Activated CD4-positive, alpha-beta T cell treated with anti-CD3 and anti-CD28 coated beads, Interleukin-2, amount 50 U/mL, for 4 hours (primary cell): ENCODE measurements at regions not wholly inside any gene's neighbourhood (a gene's known extent, or its start where the extent isn't known, plus 50 kb on each side); places are given as distances from the start of the nearest gene placed in this dataset.

Source experiments
- DNase-seq, 2 experiments: peaks; one replicate each; pipeline ENCODE4 v3.0.0-alpha.2; 2020

DNA sequence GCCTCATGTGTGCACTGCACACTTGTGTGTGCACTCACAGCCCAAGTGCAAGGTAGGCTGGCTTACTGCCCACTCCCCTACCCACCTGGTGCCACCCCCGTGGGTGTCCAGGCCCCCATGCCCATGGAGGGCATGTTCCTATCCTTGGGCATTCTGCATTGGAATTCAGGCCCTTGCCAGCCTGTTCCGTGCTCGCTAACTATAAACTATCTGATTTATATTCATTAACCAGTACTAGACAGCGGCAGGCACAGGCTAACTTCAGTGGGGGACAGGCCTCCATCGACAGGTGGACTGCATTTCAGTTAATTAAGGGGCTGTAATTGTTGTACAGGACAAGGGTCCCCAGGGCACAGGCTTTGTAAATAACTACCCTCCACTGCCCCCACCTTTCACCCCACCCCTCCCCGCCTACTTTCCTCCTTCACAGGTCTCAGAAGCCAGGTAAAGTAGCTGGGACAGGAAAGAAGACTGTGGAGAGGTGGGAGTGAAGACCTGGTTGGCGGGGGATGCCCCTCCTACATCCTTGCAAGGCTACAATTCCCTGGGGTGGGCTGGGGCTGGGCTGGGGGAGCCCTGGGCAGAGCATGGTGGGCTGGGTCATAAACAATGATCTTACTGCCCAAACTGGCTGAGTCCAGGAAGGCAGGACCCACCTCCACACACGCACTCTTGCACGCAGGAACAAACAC is 119.0 kb upstream of the LHX1 start:
- DNase-seq: no peak

DNA sequence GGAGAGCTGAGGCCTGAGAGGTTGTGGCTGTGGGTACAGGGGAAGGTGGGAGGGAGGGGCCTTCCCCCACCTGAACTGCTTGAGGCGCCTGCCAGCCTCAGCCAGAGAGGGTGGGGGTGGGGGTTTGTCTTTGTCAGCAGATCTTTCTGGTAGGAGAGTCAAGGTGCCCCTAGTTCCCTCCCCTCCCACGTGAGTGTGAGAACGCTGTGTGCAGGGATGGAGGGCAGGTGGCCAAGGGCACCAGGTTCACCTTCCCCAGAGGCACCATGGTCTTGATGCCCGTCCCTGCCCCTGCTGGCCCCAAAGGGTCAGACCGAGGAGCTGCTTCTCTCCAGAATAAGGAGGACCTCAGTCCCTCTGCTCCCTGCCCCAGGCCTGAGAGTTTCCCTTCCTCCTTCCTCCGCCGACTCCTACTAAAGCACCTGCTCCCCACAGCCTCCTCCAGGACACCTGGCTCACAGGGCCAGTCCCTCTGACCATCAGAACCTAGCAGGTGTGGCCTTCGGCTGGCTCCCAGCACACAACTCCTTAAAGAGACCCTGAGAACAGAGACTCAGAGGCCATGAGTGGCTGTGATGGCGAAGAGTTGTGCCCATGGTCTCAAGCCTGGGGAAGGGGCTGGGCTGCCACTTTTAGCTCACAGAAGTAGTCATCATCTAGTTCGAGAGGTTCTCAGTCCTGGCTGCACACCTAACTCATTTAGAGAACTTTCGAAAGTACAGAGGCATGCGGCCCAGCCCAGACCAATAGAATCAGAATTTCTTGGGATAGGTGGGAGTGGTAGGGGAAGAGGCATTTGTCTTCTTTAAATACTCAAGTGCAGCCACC is 113.2 kb upstream of the LHX1 start:
- DNase-seq: no peak

DNA sequence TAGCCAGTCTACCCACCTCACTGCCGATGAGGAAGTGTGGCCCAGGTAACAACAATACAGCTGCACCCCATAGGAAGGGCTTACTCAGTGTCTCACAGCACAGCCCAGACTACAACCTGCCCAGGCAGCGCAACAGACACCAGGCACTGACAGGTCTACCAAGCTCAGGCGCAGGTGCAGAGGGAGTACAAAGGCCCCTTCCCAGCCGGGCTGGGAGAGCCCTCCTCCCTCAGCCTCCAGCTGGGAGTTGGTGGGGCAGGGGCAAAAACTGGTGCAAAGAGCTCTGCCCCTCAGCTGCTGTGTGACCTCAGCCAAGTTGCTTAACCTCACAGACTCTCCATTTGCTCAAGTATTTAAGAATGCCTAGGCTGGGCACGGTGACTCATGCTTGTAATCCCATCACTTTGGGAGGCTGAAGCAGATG is 112.6 kb upstream of the LHX1 start:
- DNase-seq: no peak

DNA sequence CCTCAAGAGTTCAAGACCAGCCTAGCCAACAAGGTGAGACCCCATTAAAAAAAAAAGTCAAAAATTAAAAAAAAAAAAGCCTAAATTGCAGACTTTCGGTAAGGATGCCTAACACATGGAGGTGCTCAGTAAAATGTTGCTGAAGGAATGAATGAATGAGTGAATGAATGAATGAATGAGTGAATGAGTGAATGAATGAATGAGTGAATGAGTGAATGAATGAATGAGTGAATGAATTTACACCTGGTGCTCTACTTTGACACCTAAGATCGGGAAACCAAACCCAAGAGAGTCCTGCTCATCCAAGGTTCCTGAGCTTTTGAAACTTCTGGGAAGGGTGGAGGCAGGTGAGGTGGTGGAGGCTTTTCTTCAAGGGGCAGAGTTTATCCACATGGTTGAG is 112.2 kb upstream of the LHX1 start:
- no peak for DNase-seq

DNA sequence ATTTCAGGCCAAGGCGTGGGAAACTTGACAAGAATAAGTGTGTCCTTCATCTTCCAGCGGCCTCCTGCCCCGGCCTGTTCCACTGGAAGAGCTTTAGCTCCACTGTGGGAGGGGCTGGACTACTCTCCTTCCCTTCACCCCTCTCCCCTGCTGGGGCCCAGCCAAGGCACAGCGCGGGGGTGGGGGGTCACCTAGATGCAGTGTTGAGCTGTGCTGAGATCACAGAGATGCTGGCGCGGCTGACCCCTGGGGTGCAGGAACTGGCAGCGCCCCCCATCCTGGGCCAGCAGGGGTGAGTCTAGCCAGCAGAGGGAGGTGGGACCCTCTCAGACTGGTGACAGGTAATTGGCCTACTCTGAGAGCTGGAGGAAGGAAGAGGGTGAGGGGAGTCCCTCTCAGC is 111.8 kb upstream of the LHX1 start:
- DNase-seq: no peak

DNA sequence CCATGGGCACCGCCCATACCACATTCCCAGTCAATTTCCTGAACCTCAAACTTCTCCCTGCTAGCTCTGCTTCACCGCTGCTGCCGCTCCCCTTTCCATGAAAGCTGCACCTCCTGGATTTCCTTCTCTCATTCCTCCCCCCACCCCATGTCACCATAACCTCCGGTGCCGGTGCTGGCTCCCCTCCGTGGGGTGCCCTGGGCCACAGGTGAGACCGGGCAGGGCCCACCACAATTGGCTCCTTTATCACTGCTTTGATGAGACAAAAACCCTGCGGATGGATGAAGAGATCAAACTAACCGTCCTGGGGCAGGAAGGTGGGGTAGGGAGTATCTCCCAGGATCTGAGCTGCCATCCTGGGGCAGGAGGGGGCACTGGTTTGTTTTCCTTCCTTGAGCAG is 111.3 kb upstream of the LHX1 start:
- no peak for DNase-seq

DNA sequence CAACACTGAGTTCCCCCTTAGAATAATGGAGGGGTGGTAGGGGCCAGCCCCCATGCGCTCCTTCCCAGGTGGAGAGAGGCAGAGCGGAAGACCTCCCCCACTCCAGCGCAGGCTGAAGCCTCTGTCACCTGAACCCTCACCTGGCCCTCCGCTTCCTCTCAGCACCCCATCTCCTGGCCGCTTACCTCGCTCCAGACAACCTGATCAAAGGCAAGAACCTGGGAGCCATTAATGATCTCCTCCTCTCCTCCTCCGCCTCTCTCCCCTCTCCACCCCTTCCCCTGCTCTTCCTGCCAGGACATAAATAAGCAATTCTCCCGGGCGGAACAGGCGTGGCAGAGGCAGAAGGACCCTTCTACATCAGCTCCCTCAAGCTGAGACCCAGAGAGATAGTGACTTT is 110.2 kb upstream of the LHX1 start:
- DNase-seq: no peak

DNA sequence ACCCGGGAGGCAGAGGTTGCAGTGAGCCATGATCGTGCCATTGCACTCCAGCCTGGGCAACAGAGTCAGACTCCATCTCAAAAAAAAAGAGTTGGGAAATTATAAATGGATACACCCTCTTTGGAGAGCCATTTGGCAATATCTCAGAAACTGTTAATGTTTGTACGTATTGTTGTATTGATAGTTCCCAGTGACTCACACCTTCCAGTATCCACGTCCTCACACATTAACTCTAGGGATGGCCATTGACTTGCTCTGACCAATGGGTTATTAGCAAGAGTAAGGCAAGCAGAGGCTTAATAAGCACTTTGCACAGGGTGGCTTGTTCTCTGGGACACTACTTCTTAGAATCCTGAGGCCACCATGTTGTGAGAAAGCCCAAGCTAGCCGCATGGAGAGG is 107.6 kb upstream of the LHX1 start:
- no peak for DNase-seq

DNA sequence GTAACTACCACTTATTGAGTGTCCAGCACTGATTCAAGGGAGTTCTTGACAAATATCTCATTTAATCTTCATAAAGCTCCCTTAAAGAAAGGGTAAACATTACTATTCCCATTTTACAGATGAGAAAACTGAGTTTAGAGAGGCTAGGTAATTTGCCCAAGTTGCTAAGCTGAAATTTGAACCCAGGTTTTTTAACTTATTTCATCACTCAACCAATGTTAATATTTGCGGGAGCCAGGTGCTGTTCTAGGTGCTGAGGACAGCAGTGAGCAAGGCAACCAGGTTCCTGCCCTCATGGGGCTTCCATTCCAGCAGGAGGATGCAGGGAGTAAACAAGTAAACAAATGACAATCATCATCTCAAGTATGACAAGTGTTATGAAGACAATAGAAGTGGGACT is 104.0 kb upstream of the LHX1 start:
- DNase-seq: no peak

DNA sequence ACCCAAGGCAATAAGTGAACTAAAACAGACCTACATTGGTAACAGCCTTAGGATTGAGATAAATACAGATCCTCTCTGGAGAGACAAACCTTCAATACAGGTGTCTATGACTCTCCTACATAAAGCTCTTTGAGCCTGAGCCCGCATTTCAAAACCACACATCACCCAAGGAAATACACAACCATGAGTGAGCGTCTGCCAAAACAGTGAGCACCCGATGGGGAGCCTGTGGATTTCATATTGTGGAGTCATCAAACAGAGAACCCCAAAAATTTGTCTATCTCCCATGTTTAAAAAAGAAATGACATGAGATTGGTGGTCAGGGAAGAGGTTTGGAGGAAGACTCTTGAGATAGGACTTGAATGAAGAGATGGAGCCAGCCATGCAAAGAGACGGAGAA is 102.2 kb upstream of the LHX1 start:
- DNase-seq: no peak

DNA sequence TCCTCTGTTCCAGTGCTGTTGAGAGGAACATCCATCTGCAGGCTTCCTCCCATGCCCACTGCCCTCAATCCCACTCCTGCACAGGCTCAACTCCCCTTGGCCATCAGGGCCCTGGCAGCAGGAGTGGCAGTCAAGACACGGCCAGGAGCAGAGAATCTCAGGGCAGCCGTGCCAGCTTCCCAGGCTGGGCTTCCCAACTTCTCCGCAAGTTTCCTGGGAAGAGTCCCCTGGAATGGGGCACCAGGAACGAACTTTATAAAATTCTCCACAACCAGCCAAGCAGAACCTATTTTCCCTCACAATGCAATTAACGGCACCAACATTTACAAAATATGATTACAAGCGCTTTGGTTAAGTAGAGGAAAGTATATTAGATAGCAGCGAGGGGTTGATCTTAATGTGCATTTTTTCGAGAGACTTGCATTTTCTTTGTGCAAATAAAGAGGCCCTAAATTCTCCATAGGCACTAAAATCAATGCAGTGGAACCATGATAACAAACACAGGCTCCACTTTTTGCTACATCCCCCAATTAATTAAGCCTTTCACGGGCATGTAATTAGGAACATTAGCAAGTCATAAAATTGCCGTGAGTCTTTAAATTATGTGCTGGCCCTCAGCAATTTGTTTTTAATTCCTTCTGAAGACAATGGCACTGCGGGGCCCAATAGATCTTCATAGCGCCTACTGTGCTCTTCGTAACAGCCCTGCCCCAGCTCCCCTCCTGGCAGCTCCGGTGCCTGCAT is 99.9 kb upstream of the LHX1 start:
- no peak for DNase-seq

DNA sequence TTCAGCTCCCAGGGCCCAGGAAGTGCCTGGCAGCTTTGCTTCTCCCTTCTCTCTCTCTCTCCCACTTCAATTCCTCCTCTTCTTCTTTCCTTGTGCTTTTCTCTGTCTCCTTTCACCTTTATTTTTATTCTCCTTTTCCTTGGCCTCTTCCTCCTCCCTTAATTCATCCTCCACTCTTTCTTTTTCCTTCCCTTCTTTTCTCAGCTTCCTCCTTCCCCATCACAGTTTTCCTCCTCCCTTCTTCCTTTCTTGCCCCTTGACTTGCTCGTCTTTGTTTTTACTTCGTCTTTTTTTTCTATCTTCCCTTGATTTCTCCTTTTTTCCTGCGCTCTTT is 99.4 kb upstream of the LHX1 start:
- DNase-seq: no peak

DNA sequence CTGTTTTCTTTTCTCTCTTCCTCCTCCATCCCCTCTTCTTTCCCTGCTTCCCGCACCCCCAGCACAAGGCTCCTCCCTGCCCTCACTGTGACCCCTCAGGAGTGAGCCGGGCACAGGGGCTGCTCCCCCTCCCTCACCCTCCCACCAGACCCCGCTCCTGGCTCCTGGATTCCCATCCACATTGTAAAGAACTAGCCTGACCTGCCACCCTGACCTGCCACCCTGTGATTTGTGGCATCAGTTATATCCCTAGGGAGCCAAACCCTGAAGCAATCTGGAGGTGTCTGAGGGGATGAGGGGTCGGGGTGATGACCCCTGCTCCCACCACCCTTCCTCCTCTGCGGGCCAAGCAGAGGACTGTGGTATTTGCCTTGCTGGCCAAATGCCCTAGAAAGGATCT is 98.0 kb upstream of the LHX1 start:
- no peak for DNase-seq

DNA sequence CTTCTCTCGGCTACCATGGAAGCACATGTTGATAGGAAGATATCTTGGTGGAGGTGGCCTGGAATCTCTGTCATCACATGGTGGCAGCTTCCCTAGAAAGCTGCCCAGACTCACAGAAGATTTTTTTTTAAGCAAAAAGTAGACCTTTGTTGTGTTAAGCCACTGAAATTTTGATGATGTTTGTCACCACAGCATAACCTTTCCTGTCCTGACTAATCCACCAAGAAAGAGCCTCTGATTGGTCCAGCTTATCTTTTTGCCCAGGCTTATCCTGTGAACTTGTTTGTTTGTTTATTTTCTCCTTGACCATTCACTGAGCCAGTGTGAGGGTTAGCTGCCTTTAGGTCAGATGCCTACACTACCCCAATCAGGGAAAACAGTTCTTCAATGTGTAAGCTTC is 96.5 kb upstream of the LHX1 start:
- no peak for DNase-seq

DNA sequence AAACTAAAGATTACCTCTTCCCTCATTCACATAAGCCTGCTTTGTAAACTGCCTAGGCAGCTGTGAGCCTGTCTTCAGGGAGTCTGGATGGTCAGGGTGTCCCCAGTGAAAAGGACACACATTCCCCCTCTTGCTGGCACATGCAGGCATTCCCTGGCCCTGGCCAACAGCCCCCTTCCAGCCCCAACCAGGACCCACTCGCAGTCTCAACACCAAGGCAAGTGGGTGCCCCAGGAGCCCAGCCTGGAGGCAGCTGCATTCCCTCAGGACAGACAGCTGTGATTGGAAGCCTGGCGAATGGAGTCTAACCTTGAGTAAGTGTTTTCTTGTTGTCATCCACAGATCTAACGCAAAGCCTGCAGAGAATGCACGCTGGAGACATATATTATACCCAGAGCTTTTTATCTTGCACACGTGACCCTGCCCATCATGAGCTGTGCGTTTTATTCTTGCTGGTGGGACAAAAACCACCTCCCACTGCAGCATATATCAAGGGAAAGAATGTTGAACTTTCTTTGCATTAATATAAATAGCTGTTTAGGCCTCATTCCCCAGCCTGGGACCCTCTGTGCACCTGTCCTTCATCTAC is 95.0 kb upstream of the LHX1 start:
- no peak for DNase-seq

DNA sequence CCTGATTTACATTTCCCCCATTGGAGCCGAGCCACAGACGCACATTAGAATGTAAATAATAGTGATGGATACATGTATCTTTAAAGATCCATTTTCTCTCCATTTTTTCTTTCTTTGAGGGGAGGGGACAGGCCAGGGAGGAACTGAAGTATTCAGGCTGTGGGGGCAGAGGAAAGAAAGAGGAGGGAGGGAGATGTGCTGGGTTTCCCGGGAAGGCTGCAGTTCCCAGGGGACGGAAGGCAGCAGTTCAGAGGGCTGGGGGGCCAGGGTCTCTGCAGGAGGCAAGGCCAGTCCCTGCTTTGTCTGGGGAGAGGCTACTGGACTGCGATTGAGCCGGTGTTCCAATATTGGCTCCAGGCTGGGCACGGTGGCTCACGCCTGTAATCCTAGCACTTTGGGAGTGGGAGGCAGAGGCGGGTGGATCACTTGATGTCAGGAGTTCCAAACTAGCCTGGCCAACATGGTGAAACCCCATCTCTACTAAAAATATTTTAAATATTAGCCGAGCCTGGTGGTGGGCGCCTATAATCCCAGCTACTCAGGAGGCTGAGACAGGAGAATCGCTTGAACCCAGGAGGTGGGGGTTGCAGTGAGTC is 94.2 kb upstream of the LHX1 start:
- DNase-seq: no peak

DNA sequence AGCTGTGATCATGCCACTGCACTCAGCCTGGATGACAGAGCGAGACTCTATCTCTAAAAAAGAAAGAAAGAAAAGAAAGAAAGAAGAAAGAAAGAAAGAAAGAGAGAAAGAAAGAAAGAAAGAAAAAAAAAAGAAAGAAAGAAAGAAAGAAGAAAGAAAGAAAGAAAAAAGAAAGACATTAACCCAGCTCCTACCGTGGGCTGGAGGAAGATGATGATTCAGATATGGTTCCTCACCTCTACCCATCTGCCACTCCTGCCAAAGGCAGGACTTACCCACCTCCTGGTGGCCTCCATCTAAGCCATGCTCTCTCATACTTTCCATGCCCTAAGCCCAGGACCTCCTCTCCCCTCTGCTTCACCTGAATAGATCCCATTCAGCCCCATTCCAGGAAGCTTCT is 93.3 kb upstream of the LHX1 start:
- no peak for DNase-seq

DNA sequence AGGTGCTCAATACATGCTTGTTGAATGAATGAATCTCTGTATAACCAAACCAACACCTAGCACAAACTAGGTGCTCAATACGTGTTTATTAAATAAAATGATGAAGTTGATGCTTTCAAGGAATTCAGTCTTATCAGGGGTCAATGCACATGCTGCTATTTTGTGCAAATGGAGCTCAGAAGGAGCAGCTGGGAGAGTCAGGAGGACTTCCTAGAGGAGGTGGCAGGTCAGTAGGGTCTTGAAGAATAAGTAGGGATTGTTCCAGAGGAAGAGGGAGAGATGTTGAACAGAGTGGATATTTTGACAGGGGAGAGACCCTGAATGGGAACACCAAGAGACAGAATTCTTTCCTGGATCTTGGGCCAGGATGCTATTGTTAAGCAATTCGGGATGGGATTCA is 92.7 kb upstream of the LHX1 start:
- DNase-seq: no peak

DNA sequence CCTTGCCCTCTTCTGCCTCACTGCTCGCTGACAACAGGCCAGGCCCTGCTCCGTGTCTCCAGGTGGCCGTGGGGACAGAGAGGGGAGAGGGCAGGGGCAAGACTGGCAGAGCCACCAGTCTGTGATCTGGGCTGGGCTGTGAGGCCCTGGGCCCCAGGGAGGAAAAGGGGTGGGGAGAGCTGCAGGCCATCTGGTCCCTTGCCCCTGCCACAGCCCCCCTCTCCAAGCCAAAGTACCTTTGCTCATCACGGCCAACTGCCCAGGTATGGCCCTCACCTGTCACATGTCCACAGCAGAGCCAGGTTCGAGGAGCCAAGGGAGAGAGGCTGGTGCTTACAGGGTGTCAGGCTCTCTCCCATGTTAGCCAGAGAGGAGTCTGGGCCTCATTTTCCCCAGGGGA is 91.4 kb upstream of the LHX1 start:
- no peak for DNase-seq

DNA sequence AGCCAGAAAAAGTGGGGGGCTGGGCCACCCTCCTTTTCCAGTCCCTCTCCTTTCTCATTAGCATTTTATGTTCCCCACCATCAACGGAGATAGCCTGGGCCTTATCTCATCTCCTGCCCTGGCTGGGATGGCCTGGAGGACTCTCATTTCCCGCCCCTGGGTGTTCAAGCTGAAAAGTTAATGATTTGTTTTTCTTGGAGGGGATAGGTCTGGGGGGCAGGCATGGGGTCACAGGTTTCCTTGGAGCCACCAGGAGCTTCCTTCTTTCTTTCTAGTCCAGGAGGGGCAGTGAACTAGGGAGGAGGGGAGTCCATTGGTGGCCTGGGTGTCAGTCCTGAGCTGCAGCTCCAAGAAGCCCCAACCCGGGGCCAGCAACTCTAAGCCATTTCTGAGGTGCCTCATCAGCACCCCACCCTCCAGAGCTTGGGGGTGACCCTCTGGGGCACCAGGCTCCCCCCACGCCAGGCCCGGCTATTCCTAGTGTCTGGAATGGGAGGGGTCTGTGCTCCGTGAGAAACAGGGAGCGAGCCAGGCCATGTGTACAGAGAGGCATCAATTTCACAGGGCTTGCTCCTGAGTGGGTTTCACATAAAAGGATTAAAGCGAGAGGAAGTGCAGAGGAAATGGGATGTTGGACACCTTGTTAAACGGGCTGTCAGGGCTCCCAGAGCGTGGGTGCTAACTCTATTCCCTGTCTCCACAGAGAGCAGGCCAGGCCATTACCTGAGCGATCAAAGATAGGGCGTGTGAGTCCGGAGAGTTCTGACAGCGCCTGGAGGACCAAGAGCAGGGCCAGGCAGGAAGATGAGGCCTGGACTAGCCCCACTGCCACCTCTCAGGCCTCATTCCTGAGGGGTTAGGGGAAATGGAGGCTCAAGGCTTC is 90.6 kb upstream of the LHX1 start:
- no peak for DNase-seq

DNA sequence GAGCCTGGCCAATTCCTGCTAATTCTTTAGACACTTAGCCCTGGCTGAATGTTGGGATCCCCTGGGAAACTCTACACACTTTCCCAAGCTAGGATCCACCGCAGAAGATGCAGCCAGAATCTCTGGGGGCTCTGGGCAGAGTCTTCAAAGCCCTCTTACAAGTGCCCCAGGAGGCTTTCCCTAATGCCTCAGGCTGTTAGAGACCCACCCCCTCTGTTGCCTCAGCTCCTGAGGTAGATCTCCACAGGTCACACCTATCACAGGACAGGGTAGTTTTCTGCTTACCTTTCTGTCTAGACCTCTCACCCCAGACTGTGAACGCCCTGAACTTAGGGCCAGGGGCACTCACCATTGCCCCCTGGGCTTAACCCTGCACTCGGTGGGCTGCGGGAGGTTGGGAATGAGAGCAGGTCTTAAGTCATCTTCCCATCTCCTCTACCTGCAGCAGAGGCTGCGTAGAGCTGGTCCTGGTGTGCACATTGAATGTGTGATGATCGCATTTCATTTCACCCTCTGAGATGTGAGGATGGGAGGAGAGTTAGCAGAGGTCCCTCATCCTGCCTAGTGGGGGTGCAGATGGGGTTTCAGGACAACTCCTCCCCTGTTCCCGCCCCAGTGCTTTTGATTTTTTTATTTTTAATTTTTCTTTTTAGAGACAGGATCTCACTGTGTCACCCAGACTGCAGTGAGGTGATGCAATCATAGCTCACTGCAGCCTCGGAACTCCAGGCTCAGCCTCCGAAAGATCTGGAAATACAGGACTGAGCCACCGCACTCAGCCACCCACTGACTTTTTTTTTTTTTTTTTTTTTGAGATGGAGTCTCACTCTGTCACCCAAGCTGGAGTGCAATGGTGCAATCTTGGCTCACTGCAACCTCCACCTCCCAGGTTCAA is 89.0 kb upstream of the LHX1 start:
- DNase-seq: no peak
